ENCODE measurements at regions not wholly inside any gene's neighbourhood (a gene's known extent, or its start where the extent isn't known, plus 50 kb on each side); places are given as distances from the start of the nearest gene placed in this dataset.

GRCh38 chr10:56258991-56259390 lies 102.1 kb downstream of the ZWINT start (continued):
- TF ChIP-seq ZBTB11 (CRISPR knock-in tag; IDR thresholded peaks at IDR 0.05) (no peak), BACH1 (IDR thresholded peaks at IDR 0.05; ENCODE audit: borderline replicate concordance) (no peak), POLR2AphosphoS5 (IDR thresholded peaks at IDR 0.05; ENCODE audit: low read length) (no peak), SIN3A (IDR thresholded peaks at IDR 0.05; ENCODE audit: low read depth, low read length) (no peak), PAX8 (IDR thresholded peaks at IDR 0.05) (no peak), NBN (IDR thresholded peaks at IDR 0.05) (no peak), POLR2A (IDR thresholded peaks at IDR 0.05; ENCODE audit: low read depth, low read length) (no peak), MTA2 (IDR thresholded peaks at IDR 0.05; ENCODE audit: low read depth) (no peak), TARDBP (IDR thresholded peaks at IDR 0.05; ENCODE audit: borderline replicate concordance) (no peak), STAT1 (conservative IDR thresholded peaks at IDR 0.05) (no peak), ZNF24 (IDR thresholded peaks at IDR 0.05) (no peak), RCOR1 (conservative IDR thresholded peaks at IDR 0.05; ENCODE audit: low read depth, low read length) (no peak), NR2F1 (conservative IDR thresholded peaks at IDR 0.05) (no peak)

- CTCF ChIA-PET, result no interaction called here
- no peak for FAIRE-seq
Measured at GRCh38 chr10:56258378-56258777, 102.7 kb downstream of the ZWINT start.

More at GRCh38 chr10:56258378-56258777, 102.7 kb downstream of the ZWINT start:
- intact Hi-C loops (cut with micrococcal nuclease; ENCODE audit: unreplicated experiment) (no loop called here), in situ Hi-C loops (cut with MboI) (no loop called here)
- no TSS peak for BruUV-seq (replicated peaks)
- Histone ChIP-seq H3K27ac (ENCODE audit: control insufficient read depth, insufficient read depth) (no peak overlapping the region), H3K9me3 (replicated peaks; ENCODE audit: control insufficient read depth, insufficient read depth, low read length) (no peaks in the 10 kb centered on the region), H3K27me3 (replicated peaks in 1 of 2; ENCODE audit: control insufficient read depth in 2 of 2, insufficient read depth in 2 of 2, low read length in 1 of 2) (no peaks in the 10 kb centered on the region), H3K4me1 (ENCODE audit: control insufficient read depth, insufficient read depth, low read length) (no peaks in the 10 kb centered on the region), H3K9ac (ENCODE audit: control insufficient read depth, insufficient read depth, low read length) (no peak overlapping the region), H3K4me2 (ENCODE audit: control insufficient read depth, insufficient read depth) (no peak overlapping the region), H3K36me3 (ENCODE audit: control insufficient read depth in 2 of 2, insufficient read depth in 2 of 2, low read length in 1 of 2) (no peaks in the 10 kb centered on the region), H3K4me3 (no peak overlapping the region), H3K79me2 (ENCODE audit: control insufficient read depth, insufficient read depth, low read length) (no peaks in the 10 kb centered on the region), H2AFZ (ENCODE audit: control insufficient read depth, low read depth, low read length) (no peak overlapping the region), H4K20me1 (ENCODE audit: control insufficient read depth, insufficient read depth) (no peaks in the 10 kb centered on the region)
- ChIA-PET RAD21 (ENCODE audit: unreplicated experiment) (no interaction called here), POLR2A (no interaction called here), SMC1A (ENCODE audit: uncharacterized antibody, unreplicated experiment) (no interaction called here)
- 0% methylated on average over 2 of the region's 2 CpGs for WGBS (ENCODE audit: insufficient coverage, insufficient replicate concordance, low lambda C conversion rate, missing lambda C conversion rate)
- DNase-seq (ENCODE audit: low read depth, low spot score), result no peak
- TF ChIP-seq SPI1 (IDR thresholded peaks at IDR 0.05; ENCODE audit: borderline replicate concordance, insufficient read depth, low read depth, low read length) (peak; percentile 54), ZBTB40 (IDR thresholded peaks at IDR 0.05; ENCODE audit: borderline replicate concordance) (no peak)
- ATAC-seq, result peak; percentile 76
